Activated CD4-positive, CD25-positive, alpha-beta regulatory T cell treated with anti-CD3 and anti-CD28 coated beads, Interleukin-2, amount 50 U/mL, for 16 hours (primary cell): ENCODE measurements at regions not wholly inside any gene's neighbourhood (a gene's known extent, or its start where the extent isn't known, plus 50 kb on each side); places are given as distances from the start of the nearest gene placed in this dataset.
"Not testable (repeated sequence)": the region's sequence is repeated elsewhere in the genome, so short reads cannot be mapped to it uniquely, and the experiment has no call there.

Experiments used
- DNase-seq: peaks from one replicate; pipeline ENCODE4 v3.0.0-alpha.2; 2020; ENCODE audit warnings: low read depth, low spot score

GRCh38 chr11:94235772-94236171 is 68.6 kb upstream of the IZUMO1R start:
- not testable (repeated sequence) for DNase-seq

- DNase-seq: peak; percentile 4
These were observed 68.0 kb upstream of the IZUMO1R start for GRCh38 chr11:94236416-94236815.

GRCh38 chr11:94237447-94238153 is 66.8 kb upstream of the IZUMO1R start:
- DNase-seq: peak; percentile 31

GRCh38 chr11:94238154-94238735 is 66.1 kb upstream of the IZUMO1R start:
- peak; percentile 37 for DNase-seq

- DNase-seq: not testable (repeated sequence)
These were observed 65.6 kb upstream of the IZUMO1R start for GRCh38 chr11:94238774-94239173.

GRCh38 chr11:94241896-94242295 is 62.5 kb upstream of the IZUMO1R start:
- no peak for DNase-seq

- DNase-seq: no peak
These were observed 60.5 kb upstream of the IZUMO1R start for GRCh38 chr11:94243571-94244515.

- DNase-seq: no peak
These were observed 59.3 kb upstream of the IZUMO1R start for GRCh38 chr11:94245121-94245520.

- DNase-seq: not testable (repeated sequence)
These were observed 56.1 kb upstream of the IZUMO1R start for GRCh38 chr11:94248301-94248700.

- no peak for DNase-seq
These were observed 50.2 kb upstream of the IZUMO1R start for GRCh38 chr11:94254214-94254613.
